Bone marrow (tissue), 2 donors: ENCODE measurements at regions not wholly inside any gene's neighbourhood (a gene's known extent, or its start where the extent isn't known, plus 50 kb on each side); places are given as distances from the start of the nearest gene placed in this dataset.
"Not testable (repeated sequence)": the region's sequence is repeated elsewhere in the genome, so short reads cannot be mapped to it uniquely, and the experiment has no call there.

Experiments
- DNase-seq, 2 donors: peaks; one replicate each; lab custom pipeline; 2025; lab: John Stamatoyannopoulos, UW

- no peak for DNase-seq
Measured at GRCh38 chr16:51542981-51543815, 392.1 kb upstream of the SALL1 start.

- DNase-seq = no peak
Measured at GRCh38 chr16:51540259-51540658, 389.2 kb upstream of the SALL1 start.

DNA sequence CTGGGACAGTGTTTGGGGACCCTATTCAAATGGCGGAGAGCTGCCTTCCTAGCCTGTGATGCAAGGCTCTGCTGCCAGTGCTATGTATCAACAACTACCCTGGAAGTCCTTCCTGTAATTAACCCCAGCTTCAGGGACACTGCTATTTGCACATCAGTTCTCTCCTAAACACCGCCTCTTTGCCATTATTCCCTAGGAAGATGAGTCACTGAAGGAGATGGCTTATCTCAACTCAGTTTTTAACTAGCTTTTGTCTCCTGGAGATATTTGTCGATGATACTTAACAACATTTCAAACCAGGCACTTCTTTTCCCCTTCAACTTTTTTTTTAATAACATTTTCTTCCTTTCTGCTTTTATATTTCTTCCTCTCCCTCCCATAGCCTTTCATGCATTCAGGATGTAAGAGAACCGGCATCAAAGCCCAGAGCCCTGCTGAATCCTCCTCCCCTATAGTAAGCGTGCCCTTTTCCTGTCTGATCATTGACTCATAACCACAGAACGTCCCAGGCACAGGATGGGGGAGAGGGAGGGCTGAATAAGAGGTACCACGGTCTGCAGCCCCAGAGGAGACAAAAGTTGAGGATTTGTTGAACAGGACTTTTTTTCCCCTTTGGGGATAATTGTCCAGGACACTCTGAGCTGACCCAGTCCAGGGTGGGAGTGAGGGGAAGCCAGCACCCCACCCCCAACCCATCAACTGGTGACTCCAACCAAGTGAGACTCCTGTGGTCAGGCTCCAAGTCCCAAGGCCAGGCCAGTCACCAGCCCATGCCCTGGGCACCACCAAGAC, 387.8 kb upstream of the SALL1 start:
- DNase-seq = no peak

GRCh38 chr16:51535591-51535990, 384.5 kb upstream of the SALL1 start:
- no peak for DNase-seq

GRCh38 chr16:51532551-51532950, 381.5 kb upstream of the SALL1 start:
- DNase-seq = no peak

DNA sequence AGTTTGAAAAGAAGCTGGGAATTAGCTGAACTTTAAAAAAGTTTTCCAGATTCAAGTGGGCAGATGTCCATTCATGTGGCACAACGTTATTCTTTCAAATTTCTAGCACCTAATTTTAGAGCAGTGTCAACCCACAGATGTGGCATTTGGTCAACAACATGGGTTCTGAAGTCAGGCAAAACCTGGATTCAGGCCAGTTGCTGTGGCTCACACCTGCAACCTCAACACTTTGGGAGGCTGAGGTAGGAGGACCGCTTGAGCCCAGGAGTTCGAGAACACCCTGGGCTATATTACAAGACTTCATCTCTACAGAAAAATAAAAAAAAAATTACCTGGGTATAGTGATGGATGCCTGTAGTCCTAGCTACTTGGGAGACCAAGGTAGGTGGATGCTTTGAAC, 380.2 kb upstream of the SALL1 start:
- DNase-seq = no peak

DNA sequence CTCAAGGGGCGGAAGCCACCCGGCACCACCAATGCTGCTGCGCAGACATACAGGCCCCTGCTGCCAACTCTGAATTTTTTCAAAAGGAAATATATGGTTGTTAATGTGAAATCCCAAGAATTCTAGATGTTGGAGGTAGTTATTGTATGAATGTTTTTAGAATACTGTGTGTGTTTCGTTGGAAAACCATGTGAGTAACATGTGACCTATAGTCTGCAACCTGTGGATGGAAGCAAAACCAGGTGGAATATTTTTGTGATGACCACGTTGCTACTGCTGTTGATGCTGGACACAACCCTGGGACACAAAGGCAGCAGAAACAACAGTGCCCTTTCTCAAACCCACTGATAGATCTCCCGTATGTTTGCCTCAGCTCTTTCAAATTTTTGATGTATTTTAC, 376.3 kb upstream of the SALL1 start:
- no peak for DNase-seq

- DNase-seq = no peak
Measured at GRCh38 chr16:51526621-51527020, 375.6 kb upstream of the SALL1 start.

DNA sequence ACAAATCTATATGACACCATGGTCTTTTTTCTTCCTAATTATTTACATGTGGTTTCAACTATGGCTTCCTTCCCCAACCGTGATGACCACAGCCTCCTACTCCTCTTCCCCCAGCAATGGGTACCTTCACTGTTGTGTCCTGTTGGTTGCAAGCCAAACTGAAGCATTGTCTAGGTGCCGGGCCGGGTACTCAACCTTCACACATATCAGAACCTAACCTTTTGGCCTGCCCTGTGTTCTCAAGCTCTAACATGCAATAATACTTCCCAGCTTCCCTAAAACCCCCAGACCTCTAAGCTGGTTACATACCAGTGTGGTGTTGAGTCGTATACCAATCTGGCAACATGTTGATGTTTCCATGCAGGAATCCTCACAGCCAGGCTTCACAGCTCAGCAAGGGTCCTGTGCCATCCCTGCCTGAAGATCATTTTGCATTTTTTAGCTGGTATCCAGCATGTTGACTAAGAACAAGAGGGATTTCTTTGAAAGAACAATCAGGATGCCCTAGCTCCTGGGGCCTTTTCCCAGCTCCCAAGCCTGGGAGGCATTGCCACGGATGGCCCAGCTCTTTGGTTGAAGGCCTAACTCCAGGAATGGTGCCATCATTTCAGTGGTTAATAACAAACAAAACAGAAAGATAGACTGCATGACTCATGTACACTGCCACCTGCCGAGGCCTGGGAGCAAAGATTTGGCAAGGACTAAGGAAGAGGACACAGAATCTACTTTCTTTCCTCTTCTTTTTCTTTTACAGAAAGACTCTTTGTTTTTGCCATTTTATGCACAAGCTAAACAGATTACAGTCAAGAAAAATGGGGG, 373.7 kb upstream of the SALL1 start:
- no peak for DNase-seq

- DNase-seq = no peak
Measured at GRCh38 chr16:51524070-51524469, 373.0 kb upstream of the SALL1 start.

DNA sequence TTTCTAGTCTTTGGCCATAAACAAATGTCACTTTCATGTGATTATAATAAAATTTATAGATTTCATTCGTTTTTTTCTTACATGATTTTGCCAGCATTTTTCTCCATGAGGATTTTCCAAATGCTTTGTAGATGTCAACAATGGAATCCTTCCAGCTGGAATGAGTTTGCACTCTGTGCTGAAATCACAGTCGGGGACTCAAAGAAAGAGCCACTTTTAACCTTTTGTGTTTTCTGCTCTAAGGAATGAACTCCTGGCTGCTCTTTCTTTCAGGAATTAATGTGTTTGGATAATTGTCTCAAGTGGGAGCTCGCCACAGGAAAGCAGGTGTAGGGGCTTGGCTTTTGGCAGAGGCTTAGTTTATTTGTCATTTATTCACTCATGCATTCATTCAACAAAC, 372.3 kb upstream of the SALL1 start:
- no peak for DNase-seq

- no peak for DNase-seq
Measured at GRCh38 chr16:51522902-51523301, 371.8 kb upstream of the SALL1 start.

GRCh38 chr16:51516960-51517359, 365.9 kb upstream of the SALL1 start:
- DNase-seq = not testable (repeated sequence)

GRCh38 chr16:51510416-51510815, 359.3 kb upstream of the SALL1 start:
- DNase-seq = no peak

GRCh38 chr16:51509336-51509735, 358.3 kb upstream of the SALL1 start:
- DNase-seq = no peak

DNA sequence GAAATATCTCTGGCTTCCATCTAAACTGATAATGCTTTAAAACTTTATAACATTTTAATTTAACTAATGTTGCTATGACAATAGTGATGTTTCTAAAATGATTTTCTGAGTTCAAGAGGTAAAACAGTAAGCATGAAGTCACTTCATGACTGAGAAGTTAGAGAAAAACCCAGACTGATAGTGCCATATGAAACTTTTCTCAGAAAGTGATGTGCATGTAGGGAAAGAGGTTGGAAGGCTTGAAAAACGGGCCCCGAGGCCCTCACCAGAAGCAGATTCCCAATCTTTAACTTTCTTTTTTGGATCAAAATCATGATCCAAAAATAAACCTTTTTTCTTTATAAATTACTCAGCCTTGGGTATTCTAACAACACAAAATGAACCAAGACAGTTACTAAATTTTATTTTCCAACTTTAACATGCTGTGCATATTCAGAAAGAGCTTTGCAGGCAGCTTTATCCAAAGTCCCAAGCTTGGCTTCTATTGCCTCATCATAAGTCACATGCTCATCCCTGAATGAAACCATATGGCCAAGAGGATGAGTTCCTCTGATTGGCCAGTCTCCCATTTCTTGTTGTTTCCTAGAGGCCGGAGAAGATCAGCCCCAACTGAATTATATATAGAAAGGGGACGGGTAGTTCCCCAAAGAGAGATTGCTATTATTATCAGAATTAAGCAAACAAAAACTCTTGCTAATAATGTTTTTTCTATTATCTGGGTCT, 357.6 kb upstream of the SALL1 start:
- no peak for DNase-seq

DNA sequence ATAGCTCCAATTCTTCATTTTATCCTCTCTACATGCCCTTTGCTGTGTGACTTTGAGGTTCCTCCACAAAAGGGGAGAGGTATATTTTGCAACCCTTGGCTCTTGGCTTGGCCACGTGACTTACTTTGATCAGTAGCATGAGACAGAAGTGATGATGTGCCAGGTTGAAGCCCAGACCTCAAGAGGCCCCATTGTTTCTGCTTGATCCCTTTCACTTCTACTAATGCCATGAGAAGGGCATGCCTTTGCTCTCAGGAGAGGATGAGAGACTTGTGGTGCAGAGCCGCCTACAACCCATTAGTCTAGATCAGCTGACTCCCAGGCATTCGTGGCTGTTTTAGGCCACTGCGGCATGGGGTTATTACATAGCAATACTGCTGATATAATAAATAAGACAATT, 356.2 kb upstream of the SALL1 start:
- no peak for DNase-seq

- DNase-seq = no peak
Measured at GRCh38 chr16:51500306-51500705, 349.2 kb upstream of the SALL1 start.

DNA sequence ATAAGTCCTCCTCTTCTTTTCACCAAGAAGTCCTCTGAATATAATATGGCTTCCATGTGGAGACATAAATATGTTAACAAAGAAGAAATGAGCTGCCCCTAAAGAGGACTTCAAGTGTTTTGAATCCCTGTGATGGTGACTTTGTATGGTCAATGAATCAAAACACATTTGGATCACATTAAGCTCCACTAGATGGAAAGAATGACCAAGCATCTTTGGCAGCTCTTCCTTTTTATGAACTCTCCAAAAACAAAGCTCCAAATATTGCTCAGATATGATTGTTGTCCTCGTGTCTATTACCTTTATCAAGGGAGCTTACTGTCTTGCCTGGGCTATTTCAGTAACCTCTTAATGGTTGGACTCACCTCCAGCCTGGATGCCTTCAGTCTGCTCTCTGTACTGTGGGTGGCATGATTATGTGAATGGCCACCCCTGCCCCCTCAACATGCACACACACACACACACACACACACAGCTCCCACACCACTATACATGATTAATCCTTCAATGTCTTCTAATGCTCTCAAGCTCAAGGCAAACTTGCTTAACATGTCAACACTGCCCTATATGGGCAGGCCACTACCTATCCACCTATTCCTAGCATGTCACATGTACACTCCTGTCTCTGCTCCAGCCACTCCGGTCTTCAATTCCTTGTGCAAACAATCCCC, 346.6 kb upstream of the SALL1 start:
- no peak for DNase-seq

- DNase-seq = no peak
Measured at GRCh38 chr16:51490866-51491265, 339.8 kb upstream of the SALL1 start.

DNA sequence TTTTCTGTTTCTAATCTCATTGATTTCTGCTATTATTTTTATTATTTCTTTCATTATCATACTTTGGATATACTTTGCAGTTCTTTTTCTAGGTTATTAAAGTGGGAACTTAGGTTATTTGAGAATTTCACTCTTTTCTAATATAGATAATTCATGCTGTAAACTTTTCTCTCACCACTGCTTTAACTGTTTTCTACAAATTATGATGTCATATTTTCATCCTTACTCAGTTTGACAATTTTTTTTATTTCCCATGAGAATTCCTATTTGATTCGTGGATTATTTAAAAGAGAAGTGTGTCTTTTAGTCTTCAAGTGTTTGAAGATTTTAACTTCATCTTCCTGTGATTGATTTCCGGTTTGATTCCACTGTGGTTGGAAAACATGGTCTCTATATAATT, 336.8 kb upstream of the SALL1 start:
- DNase-seq = no peak
